BJ (cell line): ENCODE measurements at regions not wholly inside any gene's neighbourhood (a gene's known extent, or its start where the extent isn't known, plus 50 kb on each side); places are given as distances from the start of the nearest gene placed in this dataset.
A peak's percentile ranks its signal among the peaks of the same experiment; 100 is the strongest.

ENCODE experiments used
- CTCF ChIA-PET: fragments of 350-600 bp; formaldehyde crosslinking; extraction: SDS; loops from one replicate; lab custom pipeline; 2021; ENCODE audit warnings: antibody characterized with exemption, inconsistent platforms; lab: Yijun Ruan, JAX
- POLR2A ChIA-PET: fragments of 300-600 bp; sonication (Branson Sonifier 250); formaldehyde crosslinking; extraction: SDS; loops from one replicate; lab custom pipeline; 2021; ENCODE audit warnings: antibody characterized with exemption; lab: Charles Lee
- DNase-seq: peaks from one replicate; pipeline ENCODE4 v3.0.0-alpha.2; 2011; ENCODE audit warnings: low read depth
- H3K27me3 ChIP-seq: 2 replicates; pipeline ENCODE4 v1.6.0; 2011; ENCODE audit warnings: low read length; ENCODE audit not compliant: control insufficient read depth, insufficient read depth
- H3K36me3 ChIP-seq: 2 replicates; pipeline ENCODE4 v1.5.1; 2011; ENCODE audit warnings: low read length; ENCODE audit not compliant: control insufficient read depth, insufficient read depth
- H3K4me3 ChIP-seq: 2 replicates; pipeline ENCODE4 v1.5.1; 2011; ENCODE audit warnings: low read depth, mild to moderate bottlenecking, control low read depth, low read length
- TF ChIP-seq, protein P1 (sequence below): IDR thresholded peaks from 2 replicates; pipeline ENCODE4 v1.5.1; 2011; ENCODE audit warnings: low read depth, mild to moderate bottlenecking, control low read depth, inconsistent platforms, low read length, moderate library complexity; ENCODE audit not compliant: insufficient read depth

DNA sequence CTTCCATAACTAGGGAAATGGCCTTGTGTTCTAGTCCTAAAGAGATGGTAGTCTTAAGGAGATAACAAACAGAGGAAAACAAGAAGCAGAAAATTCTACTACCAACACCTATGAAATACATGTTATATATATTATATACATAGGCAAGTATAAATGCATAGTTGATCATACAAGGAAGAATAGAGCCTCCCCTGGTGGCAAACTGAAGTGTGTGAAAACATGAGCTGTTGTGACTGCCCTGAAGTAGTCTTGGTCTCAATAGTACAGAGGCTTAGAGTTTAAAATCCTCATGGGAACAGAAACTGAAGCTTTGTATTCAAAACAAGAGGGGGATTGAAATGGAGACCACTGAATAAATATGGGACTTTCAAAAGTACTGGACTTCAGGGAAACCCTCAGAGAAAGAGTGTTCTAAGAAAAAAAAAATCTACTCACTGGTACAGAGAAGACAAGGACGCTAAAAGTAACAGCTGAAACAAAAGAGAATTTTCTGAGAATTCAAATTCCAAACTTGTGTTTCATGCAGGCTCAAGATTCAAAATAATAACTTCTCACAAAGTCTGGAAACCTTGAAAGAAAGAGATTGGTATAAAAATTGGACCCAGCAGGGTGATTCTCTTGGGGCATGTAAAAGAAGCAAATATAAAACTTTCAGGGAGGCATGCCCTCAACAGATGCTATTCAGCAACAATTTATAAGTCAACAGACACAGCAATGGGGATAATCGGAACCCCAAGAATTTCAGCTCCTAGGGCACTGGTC, 59.7 kb upstream of the SAMD3 start:
- DNase-seq = no peak
- H3K4me3 ChIP-seq = no peak overlapping the region
- ChIA-PET CTCF (interaction anchor here (0.8 to 2.4 kb wide), 6 partner anchors 8 to 416 kb away, joined by 3 to 5 read pairs (median 3); no protein-coding TSS in a partner anchor), POLR2A (no interaction called here)
- no peaks in the 10 kb centered on the region for H3K36me3 ChIP-seq
- TF ChIP-seq, protein P1, sequence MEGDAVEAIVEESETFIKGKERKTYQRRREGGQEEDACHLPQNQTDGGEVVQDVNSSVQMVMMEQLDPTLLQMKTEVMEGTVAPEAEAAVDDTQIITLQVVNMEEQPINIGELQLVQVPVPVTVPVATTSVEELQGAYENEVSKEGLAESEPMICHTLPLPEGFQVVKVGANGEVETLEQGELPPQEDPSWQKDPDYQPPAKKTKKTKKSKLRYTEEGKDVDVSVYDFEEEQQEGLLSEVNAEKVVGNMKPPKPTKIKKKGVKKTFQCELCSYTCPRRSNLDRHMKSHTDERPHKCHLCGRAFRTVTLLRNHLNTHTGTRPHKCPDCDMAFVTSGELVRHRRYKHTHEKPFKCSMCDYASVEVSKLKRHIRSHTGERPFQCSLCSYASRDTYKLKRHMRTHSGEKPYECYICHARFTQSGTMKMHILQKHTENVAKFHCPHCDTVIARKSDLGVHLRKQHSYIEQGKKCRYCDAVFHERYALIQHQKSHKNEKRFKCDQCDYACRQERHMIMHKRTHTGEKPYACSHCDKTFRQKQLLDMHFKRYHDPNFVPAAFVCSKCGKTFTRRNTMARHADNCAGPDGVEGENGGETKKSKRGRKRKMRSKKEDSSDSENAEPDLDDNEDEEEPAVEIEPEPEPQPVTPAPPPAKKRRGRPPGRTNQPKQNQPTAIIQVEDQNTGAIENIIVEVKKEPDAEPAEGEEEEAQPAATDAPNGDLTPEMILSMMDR = peak; percentile 52
- H3K27me3 ChIP-seq = no peaks in the 10 kb centered on the region

DNA sequence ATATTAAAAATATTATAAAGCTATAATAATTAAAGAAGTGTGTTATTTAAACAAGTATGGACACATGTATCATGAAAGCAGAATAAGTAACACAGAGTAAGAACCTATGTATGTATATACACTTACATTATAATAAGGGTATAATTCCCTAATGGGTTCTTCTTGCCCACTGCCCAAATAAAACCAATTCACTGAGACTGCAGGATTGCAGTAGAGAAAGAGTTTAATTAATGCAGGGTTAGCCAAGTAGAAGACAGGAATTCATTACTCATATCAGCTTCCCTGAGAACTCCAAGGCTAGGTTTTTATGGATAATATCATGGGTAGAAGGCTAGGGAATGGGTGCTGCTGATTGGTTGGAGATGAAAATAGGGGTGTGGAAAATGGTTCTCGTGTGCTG, 53.8 kb upstream of the SAMD3 start:
- H3K36me3 ChIP-seq = no peaks in the 10 kb centered on the region
- ChIA-PET CTCF (no interaction called here), POLR2A (no interaction called here)
- no peaks in the 10 kb centered on the region for H3K27me3 ChIP-seq
- H3K4me3 ChIP-seq = no peak overlapping the region
- no peak for DNase-seq
- TF ChIP-seq, protein P1 = no peak

DNA sequence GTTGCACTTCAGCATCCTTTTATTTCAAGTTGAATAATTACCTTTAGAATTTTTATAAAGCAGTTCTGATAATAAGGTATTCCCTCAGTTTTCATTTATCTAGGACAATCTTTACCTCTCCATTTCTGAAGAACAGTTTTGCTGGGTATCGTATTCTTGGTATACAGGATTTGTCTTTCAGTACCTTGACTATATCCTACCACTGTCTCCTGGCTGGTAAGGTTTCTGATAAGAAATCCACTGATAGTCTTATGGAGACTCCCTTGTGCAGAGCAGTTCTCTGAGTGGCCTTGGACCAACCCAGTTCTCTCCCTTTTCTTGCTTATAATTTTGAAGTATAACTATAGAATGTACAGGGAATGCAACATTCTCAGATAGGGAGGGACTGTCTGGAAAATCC, 51.3 kb upstream of the SAMD3 start:
- Histone ChIP-seq H3K36me3 (no peaks in the 10 kb centered on the region), H3K4me3 (no peak overlapping the region), H3K27me3 (no peaks in the 10 kb centered on the region)
- ChIA-PET POLR2A (interaction anchor here (0.7 kb wide), 1 partner anchor 29 kb away, joined by 10 read pairs; no protein-coding TSS in a partner anchor), CTCF (no interaction called here)
- TF ChIP-seq, protein P1 = no peak
- DNase-seq = no peak
